ENCODE measurements at regions not wholly inside any gene's neighbourhood (a gene's known extent, or its start where the extent isn't known, plus 50 kb on each side); places are given as distances from the start of the nearest gene placed in this dataset.

DNA sequence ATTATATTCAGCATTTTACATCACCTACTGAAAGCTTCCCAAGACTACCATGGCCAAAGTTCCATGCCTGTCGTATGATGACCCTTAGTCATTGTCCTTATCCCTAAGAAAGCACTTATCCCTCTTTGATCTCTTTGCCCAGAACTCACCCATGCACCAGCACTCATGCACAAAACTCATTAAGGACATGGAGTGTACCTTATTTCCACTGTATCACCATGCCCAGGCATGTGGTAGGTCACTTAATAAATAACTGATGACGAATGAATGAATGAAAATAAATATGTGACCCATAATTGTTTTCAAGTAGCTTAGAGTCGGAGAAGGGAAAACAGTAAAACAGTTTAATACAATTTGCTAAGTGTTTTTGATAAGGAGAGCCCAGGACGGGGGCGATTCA, 220.1 kb downstream of the IKZF2 start:
- Histone ChIP-seq H3K27ac (no peak overlapping the region), H3K36me3 (no peaks in the 10 kb centered on the region), H3K4me1 (no peaks in the 10 kb centered on the region), H3K9me3 (no peaks in the 10 kb centered on the region), H3K27me3 (replicated peaks in 1 of 7) (no peaks in the 10 kb centered on the region), H3K4me3 (no peak overlapping the region)
- intact Hi-C loops (cut with DNase I; ENCODE audit: low total_unique reads): no loop called here
- TF ChIP-seq POLR2A (IDR thresholded peaks at IDR 0.05) (no peak), POLR2AphosphoS5 (IDR thresholded peaks at IDR 0.05) (no peak)
- TF ChIP-seq, protein P1, sequence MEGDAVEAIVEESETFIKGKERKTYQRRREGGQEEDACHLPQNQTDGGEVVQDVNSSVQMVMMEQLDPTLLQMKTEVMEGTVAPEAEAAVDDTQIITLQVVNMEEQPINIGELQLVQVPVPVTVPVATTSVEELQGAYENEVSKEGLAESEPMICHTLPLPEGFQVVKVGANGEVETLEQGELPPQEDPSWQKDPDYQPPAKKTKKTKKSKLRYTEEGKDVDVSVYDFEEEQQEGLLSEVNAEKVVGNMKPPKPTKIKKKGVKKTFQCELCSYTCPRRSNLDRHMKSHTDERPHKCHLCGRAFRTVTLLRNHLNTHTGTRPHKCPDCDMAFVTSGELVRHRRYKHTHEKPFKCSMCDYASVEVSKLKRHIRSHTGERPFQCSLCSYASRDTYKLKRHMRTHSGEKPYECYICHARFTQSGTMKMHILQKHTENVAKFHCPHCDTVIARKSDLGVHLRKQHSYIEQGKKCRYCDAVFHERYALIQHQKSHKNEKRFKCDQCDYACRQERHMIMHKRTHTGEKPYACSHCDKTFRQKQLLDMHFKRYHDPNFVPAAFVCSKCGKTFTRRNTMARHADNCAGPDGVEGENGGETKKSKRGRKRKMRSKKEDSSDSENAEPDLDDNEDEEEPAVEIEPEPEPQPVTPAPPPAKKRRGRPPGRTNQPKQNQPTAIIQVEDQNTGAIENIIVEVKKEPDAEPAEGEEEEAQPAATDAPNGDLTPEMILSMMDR (IDR thresholded peaks at IDR 0.05 in 8 of 11, conservative IDR thresholded peaks at IDR 0.05 in 3 of 11): no peak
- DNase-seq: no peak
- WGBS, 5 donors: 83 to 90% (median 85%) methylated on average over 5 of the region's 5 CpGs

DNA sequence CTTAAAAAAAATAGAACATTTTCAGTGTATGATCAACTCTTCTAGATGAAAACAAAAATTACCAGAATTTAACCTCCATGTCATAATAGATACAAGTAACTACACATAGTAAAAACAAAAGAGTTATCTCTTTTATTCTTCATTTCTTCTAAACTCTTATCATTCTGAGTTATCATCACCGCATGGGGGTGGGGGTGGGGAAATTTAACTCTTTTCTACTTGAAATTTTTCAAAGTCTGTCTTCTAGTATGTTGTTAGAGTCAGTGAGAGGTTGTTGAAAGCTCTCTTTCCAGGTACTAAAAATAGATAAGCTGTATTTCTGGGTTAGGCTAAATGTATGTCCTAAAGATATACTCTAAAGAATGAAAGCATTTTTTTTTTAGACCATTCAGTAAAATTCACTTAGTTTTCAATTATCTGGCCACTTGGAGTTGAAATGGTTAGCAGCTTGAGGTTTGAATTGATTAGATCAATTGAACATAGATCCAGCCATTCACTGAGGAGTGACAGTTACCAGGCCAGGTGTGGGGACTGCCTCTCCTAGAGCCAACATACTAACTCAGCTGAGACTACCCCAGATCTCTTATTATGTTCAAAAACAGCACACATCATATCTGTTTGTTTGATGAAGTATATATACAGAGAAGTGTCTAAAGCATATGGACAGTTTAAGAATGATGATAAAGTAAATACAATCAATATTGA, 220.7 kb downstream of the IKZF2 start:
- no peak for DNase-seq
- Histone ChIP-seq H3K27ac (no peak overlapping the region), H3K9me3 (no peaks in the 10 kb centered on the region), H3K27me3 (replicated peaks in 1 of 7) (no peaks in the 10 kb centered on the region), H3K36me3 (no peaks in the 10 kb centered on the region), H3K4me1 (no peaks in the 10 kb centered on the region), H3K4me3 (no peak overlapping the region)
- 56 to 84% (median 71%) methylated on average over 1 of the region's 1 CpG for WGBS, 5 donors
- intact Hi-C loops (cut with DNase I; ENCODE audit: low total_unique reads): no loop called here
- no peak for TF ChIP-seq POLR2A (IDR thresholded peaks at IDR 0.05)
- TF ChIP-seq, protein P1 (IDR thresholded peaks at IDR 0.05 in 8 of 11, conservative IDR thresholded peaks at IDR 0.05 in 3 of 11): no peak
- TF ChIP-seq POLR2AphosphoS5 (IDR thresholded peaks at IDR 0.05): no peak

DNA sequence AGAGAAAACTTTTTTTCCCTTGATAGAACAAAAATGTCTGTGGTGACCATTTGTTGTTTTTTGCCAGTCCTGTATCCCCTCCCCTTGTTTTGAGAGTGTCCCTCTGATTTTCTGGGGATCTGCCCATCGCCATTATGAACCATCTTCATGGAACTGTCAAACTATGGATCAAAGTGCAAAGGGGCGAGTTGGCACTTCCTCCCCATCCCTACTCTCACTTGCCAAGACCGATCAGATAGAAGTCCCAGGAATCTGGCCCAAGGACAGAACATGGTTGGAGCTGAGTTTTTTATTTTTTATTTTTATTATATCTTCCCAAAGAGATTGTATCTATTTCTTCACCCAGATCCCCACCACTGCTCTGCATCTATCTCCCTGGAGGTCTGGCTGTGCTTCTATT, 221.4 kb downstream of the IKZF2 start:
- peaks cover 0 to 3% (median under 1%) of the 10 kb centered on the region in 8 donors for H3K9me3 ChIP-seq
- no peak overlapping the region for H3K27ac ChIP-seq
- TF ChIP-seq POLR2AphosphoS5 (IDR thresholded peaks at IDR 0.05) (no peak), POLR2A (IDR thresholded peaks at IDR 0.05) (no peak)
- TF ChIP-seq, protein P1 (IDR thresholded peaks at IDR 0.05 in 8 of 11, conservative IDR thresholded peaks at IDR 0.05 in 3 of 11): no peak
- intact Hi-C loops (cut with DNase I; ENCODE audit: low total_unique reads): no loop called here
- no peak for DNase-seq
- no peaks in the 10 kb centered on the region for H3K4me1 ChIP-seq
- 80 to 91% (median 85%) methylated on average over 3 of the region's 3 CpGs for WGBS, 5 donors
- no peaks in the 10 kb centered on the region for H3K36me3 ChIP-seq
- H3K4me3 ChIP-seq: no peak overlapping the region
- H3K27me3 ChIP-seq (replicated peaks in 1 of 7): no peaks in the 10 kb centered on the region

DNA sequence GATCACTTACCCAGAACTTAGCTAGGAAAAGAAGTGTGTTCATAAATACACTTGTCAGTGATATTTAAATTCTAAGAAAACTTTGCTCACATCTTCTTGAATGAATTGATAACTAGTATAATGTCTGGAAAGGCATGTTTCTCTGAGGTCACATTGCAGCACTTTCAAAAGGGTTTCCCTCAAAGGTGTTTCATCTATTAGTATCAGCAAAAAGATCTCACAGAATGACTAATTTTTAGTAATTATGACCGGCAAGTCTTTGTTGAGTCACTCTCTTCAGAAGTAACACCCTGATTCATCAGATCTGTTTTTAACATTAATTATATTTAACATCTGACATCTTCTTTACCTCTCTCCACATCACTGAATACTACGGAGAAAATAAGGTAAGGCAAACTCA, 222.3 kb downstream of the IKZF2 start:
- no peaks in the 10 kb centered on the region for H3K27me3 ChIP-seq (replicated peaks in 1 of 7)
- H3K36me3 ChIP-seq: no peaks in the 10 kb centered on the region
- DNase-seq: no peak
- no peaks in the 10 kb centered on the region for H3K4me1 ChIP-seq
- 61 to 77% (median 71%) methylated on average over 2 of the region's 2 CpGs for WGBS, 5 donors
- peaks cover 0 to 10% (median 2%) of the 10 kb centered on the region in 8 donors for H3K9me3 ChIP-seq
- no peak overlapping the region for H3K4me3 ChIP-seq
- no peak overlapping the region for H3K27ac ChIP-seq
- intact Hi-C loops (cut with DNase I; ENCODE audit: low total_unique reads): no loop called here
- TF ChIP-seq POLR2AphosphoS5 (IDR thresholded peaks at IDR 0.05) (no peak), POLR2A (IDR thresholded peaks at IDR 0.05) (no peak)
- TF ChIP-seq, protein P1 (IDR thresholded peaks at IDR 0.05 in 8 of 11, conservative IDR thresholded peaks at IDR 0.05 in 3 of 11): no peak

Data from spleen (tissue), 11 donors.